Subcutaneous abdominal adipose tissue (tissue), 5 donors: ENCODE measurements at regions not wholly inside any gene's neighbourhood (a gene's known extent, or its start where the extent isn't known, plus 50 kb on each side); places are given as distances from the start of the nearest gene placed in this dataset.

ENCODE experiments used
- H3K27ac ChIP-seq: one replicate; pipeline ENCODE4 v1.7.0; 2013; ENCODE audit warnings: low read depth, mild to moderate bottlenecking, inconsistent platforms, low read length, moderate library complexity
- H3K27me3 ChIP-seq, 5 donors: one replicate each; pipeline ENCODE4 v1.7.0; 2013; ENCODE audit warnings: low read length in 5 of 5, inconsistent platforms in 1 of 5; ENCODE audit not compliant: control insufficient read depth in 5 of 5, insufficient read depth in 4 of 5
- H3K36me3 ChIP-seq, 5 donors: one replicate each; pipeline ENCODE4 v1.7.0; 2013; ENCODE audit warnings: low read length in 5 of 5; ENCODE audit not compliant: control insufficient read depth in 5 of 5, insufficient read depth in 5 of 5
- H3K4me1 ChIP-seq, 5 donors: one replicate each; pipeline ENCODE4 v1.7.0; 2013; ENCODE audit warnings: low read length in 5 of 5, mild to moderate bottlenecking in 3 of 5, moderate library complexity in 1 of 5; ENCODE audit not compliant: control insufficient read depth in 5 of 5, insufficient read depth in 5 of 5
- H3K4me3 ChIP-seq, 5 donors: one replicate each; pipeline ENCODE4 v1.7.0; 2013; ENCODE audit warnings: low read length in 5 of 5, low read depth in 1 of 5
- H3K9ac ChIP-seq, 5 donors: one replicate each; pipeline ENCODE4 v1.7.0; 2013; ENCODE audit warnings: low read length in 5 of 5, mild to moderate bottlenecking in 4 of 5, moderate library complexity in 3 of 5
- H3K9me3 ChIP-seq, 5 donors: one replicate each; pipeline ENCODE4 v1.7.0; 2013; ENCODE audit warnings: low read length in 5 of 5; ENCODE audit not compliant: control insufficient read depth in 5 of 5
- donor health status: healthy.
- donor health status: healthy.
- donor health status: healthy.
- donor health status: healthy.
- donor health status: healthy.

GRCh38 chr2:123040506-123040905 lies 984.6 kb upstream of the CNTNAP5 start:
- Histone ChIP-seq H3K4me3 (no peak overlapping the region), H3K4me1 (no peaks in the 10 kb centered on the region), H3K27me3 (no peaks in the 10 kb centered on the region), H3K27ac (no peak overlapping the region), H3K9ac (no peak overlapping the region), H3K36me3 (no peaks in the 10 kb centered on the region), H3K9me3 (peaks cover 0 to 14% (median 3%) of the 10 kb centered on the region in 5 donors)

DNA sequence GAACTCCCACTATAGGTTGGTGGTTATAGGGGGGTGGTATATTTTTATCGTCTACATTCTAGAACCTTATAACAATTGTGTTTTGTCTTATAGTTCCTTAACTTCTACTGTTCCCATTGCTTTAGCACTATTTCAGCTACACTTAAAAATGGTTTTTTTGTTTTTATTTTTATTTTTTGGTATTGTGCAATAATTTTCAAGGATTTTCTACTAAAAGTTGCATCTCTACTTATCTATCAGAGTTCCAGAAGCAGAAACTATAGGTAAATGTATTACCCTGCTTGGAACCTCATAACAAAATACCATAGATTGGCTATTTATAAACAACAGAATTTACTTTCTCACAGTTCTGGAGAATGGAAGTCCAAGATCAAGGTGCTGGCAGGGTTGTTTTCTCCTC lies 981.6 kb upstream of the CNTNAP5 start:
- no peaks in the 10 kb centered on the region for H3K36me3 ChIP-seq
- H3K4me1 ChIP-seq: no peaks in the 10 kb centered on the region
- no peak overlapping the region for H3K4me3 ChIP-seq
- no peaks in the 10 kb centered on the region for H3K9me3 ChIP-seq
- H3K27ac ChIP-seq: no peak overlapping the region
- H3K27me3 ChIP-seq: no peaks in the 10 kb centered on the region
- H3K9ac ChIP-seq: no peak overlapping the region

GRCh38 chr2:123045713-123046112 lies 979.4 kb upstream of the CNTNAP5 start:
- no peaks in the 10 kb centered on the region for H3K27me3 ChIP-seq
- no peak overlapping the region for H3K27ac ChIP-seq

DNA sequence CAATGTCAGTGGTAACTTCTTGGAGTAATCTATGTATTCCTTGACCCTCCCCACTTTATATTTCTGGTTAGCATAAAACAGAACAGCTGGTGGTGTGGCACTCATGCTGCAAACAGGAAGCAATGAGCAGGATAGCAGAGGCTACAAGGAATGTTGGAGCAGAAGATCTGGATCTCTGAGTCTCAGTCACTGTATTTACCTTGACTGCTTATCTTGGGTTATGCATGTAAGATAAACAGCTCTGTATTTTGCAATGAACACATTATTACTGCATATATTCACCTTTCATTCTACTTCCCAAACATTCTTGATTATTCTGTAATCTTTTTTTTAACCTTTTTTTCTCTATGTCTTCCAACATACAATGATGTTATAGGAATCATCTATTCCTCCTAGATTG lies 977.9 kb upstream of the CNTNAP5 start:
- Histone ChIP-seq H3K27me3 (no peaks in the 10 kb centered on the region), H3K4me3 (no peak overlapping the region), H3K27ac (no peak overlapping the region), H3K4me1 (no peaks in the 10 kb centered on the region), H3K9me3 (no peaks in the 10 kb centered on the region), H3K36me3 (no peaks in the 10 kb centered on the region), H3K9ac (no peak overlapping the region)

More at GRCh38 chr2:123045713-123046112, 979.4 kb upstream of the CNTNAP5 start:
- H3K9ac ChIP-seq: no peak overlapping the region
- no peaks in the 10 kb centered on the region for H3K4me1 ChIP-seq
- no peaks in the 10 kb centered on the region for H3K36me3 ChIP-seq
- H3K4me3 ChIP-seq: no peak overlapping the region
- H3K9me3 ChIP-seq: no peaks in the 10 kb centered on the region

- no peaks in the 10 kb centered on the region for H3K4me1 ChIP-seq
- H3K9me3 ChIP-seq: no peaks in the 10 kb centered on the region
- no peak overlapping the region for H3K9ac ChIP-seq
- no peaks in the 10 kb centered on the region for H3K36me3 ChIP-seq
- H3K27me3 ChIP-seq: no peaks in the 10 kb centered on the region
- no peak overlapping the region for H3K27ac ChIP-seq
- no peak overlapping the region for H3K4me3 ChIP-seq
These were observed 974.0 kb upstream of the CNTNAP5 start for GRCh38 chr2:123051136-123051535.

- H3K9ac ChIP-seq: no peak overlapping the region
- no peak overlapping the region for H3K27ac ChIP-seq
- peaks cover 0 to 5% (median 0%) of the 10 kb centered on the region in 5 donors for H3K9me3 ChIP-seq
- H3K4me3 ChIP-seq: no peak overlapping the region
- H3K27me3 ChIP-seq: no peaks in the 10 kb centered on the region
- no peaks in the 10 kb centered on the region for H3K36me3 ChIP-seq
- H3K4me1 ChIP-seq: no peaks in the 10 kb centered on the region
These were observed 963.6 kb upstream of the CNTNAP5 start for GRCh38 chr2:123061534-123061933.

GRCh38 chr2:123073371-123073770 lies 951.7 kb upstream of the CNTNAP5 start:
- Histone ChIP-seq H3K27me3 (no peaks in the 10 kb centered on the region), H3K4me3 (no peak overlapping the region), H3K9me3 (peaks cover 0 to 7% (median 0%) of the 10 kb centered on the region in 5 donors), H3K9ac (no peak overlapping the region), H3K4me1 (no peaks in the 10 kb centered on the region), H3K36me3 (no peaks in the 10 kb centered on the region), H3K27ac (no peak overlapping the region)

DNA sequence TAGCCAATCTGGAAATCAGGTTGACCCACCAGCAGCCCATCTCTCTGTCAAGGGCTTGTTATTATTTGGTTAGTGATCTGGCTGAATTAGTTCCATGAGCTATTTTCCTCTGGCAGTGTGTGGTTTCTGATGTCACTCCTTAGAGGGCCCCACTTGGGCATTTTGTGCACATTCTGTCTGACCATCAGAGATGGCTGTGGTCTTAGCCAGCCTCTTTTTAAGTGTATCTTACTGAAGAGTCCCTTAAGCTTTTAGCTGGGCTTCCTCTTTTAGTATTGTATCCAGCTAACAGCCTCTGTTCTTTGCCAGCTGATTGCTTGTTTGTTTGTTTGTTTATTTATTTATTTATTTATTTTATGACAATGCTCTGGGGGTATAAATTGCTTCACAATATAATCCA lies 951.1 kb upstream of the CNTNAP5 start:
- Histone ChIP-seq H3K4me3 (no peak overlapping the region), H3K4me1 (no peaks in the 10 kb centered on the region), H3K36me3 (no peaks in the 10 kb centered on the region), H3K27me3 (no peaks in the 10 kb centered on the region), H3K9me3 (peaks cover 0 to 7% (median 0%) of the 10 kb centered on the region in 5 donors), H3K27ac (no peak overlapping the region), H3K9ac (no peak overlapping the region)

GRCh38 chr2:123077101-123077500 lies 948.0 kb upstream of the CNTNAP5 start:
- Histone ChIP-seq H3K36me3 (no peaks in the 10 kb centered on the region), H3K4me3 (no peak overlapping the region)

DNA sequence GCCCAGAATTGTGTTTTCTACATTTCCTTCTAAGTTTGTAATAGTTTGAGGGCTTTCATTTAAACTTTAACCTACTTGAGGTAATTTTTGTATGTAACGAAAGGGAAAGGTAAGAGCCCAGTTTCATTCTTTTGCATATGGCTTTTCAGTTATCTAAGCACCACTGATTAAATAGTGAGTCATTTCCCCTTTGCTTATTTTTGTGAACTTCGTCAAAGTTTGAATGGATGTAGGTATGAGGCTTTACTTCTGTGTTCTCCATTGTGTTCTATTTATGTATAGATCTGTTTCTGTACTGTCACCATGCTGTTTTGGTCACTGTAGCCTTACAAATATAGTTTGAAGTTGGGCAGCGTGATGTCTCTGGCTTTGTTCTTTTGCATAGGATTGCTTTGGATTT lies 944.8 kb upstream of the CNTNAP5 start:
- Histone ChIP-seq H3K9me3 (peaks cover 0 to 4% (median 3%) of the 10 kb centered on the region in 5 donors), H3K9ac (no peak overlapping the region), H3K27me3 (no peaks in the 10 kb centered on the region), H3K4me3 (no peak overlapping the region), H3K4me1 (no peaks in the 10 kb centered on the region), H3K36me3 (no peaks in the 10 kb centered on the region), H3K27ac (no peak overlapping the region)

More at GRCh38 chr2:123077101-123077500, 948.0 kb upstream of the CNTNAP5 start:
- Histone ChIP-seq H3K9me3 (peaks cover 0 to 7% (median 4%) of the 10 kb centered on the region in 5 donors), H3K27ac (no peak overlapping the region), H3K9ac (no peak overlapping the region), H3K27me3 (no peaks in the 10 kb centered on the region), H3K4me1 (no peaks in the 10 kb centered on the region)

- no peak overlapping the region for H3K4me3 ChIP-seq
- H3K36me3 ChIP-seq: no peaks in the 10 kb centered on the region
- H3K27ac ChIP-seq: no peak overlapping the region
- H3K27me3 ChIP-seq: no peaks in the 10 kb centered on the region
- H3K4me1 ChIP-seq: no peaks in the 10 kb centered on the region
- no peaks in the 10 kb centered on the region for H3K9me3 ChIP-seq
- H3K9ac ChIP-seq: no peak overlapping the region
These were observed 939.6 kb upstream of the CNTNAP5 start for GRCh38 chr2:123085484-123085883.
